ENCODE measurements at regions not wholly inside any gene's neighbourhood (a gene's known extent, or its start where the extent isn't known, plus 50 kb on each side); places are given as distances from the start of the nearest gene placed in this dataset.

DNA sequence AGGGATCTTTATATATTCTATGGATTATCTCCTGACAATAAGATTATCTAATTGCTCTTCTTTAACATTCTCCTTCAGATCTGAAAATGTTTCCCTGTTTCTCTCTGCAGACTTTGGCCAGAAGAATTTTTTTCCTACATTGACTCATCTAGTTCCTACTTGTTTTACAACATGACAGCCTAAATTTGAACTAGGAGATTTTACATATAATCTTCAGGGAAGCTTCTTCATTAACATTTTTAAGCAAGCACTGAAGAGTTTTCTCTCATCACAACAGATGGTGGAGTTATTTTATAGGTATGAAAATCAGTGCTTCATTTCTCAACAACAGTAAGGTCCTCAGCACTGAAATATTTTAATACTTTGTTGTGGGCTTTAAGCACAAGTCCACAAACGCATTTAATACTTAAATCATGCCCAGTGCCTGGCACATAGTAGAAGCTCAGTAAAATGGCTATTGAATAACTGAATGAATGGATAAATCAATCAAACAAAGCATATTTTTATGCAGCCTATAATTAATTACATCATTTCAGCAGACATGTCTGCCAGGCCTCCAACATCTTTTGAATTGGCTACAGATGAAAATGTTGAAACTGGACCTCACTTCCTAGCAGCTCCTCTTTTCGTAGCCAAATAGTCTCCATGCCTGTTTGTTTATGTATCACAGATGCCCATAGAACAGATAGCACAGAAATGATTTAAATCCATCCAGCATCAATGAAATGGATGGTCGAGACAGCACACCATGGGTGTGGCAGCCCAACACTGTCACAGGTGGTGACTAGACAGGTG is 117.3 kb upstream of the POU2AF2 start:
- Histone ChIP-seq H3K27ac (no peak overlapping the region), H3K36me3 (no peaks in the 10 kb centered on the region), H3K4me1 (no peaks in the 10 kb centered on the region), H3K27me3 (no peaks in the 10 kb centered on the region), H3K4me3 (no peak overlapping the region), H3K9me3 (no peaks in the 10 kb centered on the region)
- intact Hi-C loops (cut with DNase I; ENCODE audit: low total_unique reads) = no loop called here
- no peak for DNase-seq
- TF ChIP-seq POLR2A (IDR thresholded peaks at IDR 0.05) = no peak
- TF ChIP-seq, protein P1, sequence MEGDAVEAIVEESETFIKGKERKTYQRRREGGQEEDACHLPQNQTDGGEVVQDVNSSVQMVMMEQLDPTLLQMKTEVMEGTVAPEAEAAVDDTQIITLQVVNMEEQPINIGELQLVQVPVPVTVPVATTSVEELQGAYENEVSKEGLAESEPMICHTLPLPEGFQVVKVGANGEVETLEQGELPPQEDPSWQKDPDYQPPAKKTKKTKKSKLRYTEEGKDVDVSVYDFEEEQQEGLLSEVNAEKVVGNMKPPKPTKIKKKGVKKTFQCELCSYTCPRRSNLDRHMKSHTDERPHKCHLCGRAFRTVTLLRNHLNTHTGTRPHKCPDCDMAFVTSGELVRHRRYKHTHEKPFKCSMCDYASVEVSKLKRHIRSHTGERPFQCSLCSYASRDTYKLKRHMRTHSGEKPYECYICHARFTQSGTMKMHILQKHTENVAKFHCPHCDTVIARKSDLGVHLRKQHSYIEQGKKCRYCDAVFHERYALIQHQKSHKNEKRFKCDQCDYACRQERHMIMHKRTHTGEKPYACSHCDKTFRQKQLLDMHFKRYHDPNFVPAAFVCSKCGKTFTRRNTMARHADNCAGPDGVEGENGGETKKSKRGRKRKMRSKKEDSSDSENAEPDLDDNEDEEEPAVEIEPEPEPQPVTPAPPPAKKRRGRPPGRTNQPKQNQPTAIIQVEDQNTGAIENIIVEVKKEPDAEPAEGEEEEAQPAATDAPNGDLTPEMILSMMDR (IDR thresholded peaks at IDR 0.05) = no peak

DNA sequence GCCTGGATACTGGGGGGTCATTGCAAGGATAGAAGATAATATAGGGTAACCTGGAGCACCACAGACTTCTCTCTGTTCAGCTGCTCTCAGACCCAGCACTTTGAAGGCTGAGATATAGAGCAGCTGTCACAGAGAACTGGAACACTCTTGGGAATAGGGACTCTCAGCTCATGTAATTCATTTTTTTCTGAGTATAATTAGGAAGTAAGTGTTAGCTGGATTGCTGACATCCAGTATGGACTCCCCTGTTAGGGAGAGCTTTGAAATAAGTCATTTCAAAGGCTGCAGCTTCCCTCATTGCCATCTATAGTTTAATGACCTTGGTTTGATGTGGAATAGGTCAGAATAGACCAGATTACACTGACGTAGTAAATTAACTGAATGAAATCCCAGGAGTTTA is 120.8 kb upstream of the POU2AF2 start:
- no peaks in the 10 kb centered on the region for H3K27me3 ChIP-seq
- no peak overlapping the region for H3K27ac ChIP-seq
- H3K4me1 ChIP-seq = no peaks in the 10 kb centered on the region
- no peak for DNase-seq
- H3K36me3 ChIP-seq = no peaks in the 10 kb centered on the region
- no peak overlapping the region for H3K4me3 ChIP-seq
- H3K9me3 ChIP-seq = no peaks in the 10 kb centered on the region
- TF ChIP-seq, protein P1 (IDR thresholded peaks at IDR 0.05) = no peak
- no peak for TF ChIP-seq POLR2A (IDR thresholded peaks at IDR 0.05)
- intact Hi-C loops (cut with DNase I; ENCODE audit: low total_unique reads) = no loop called here

DNA sequence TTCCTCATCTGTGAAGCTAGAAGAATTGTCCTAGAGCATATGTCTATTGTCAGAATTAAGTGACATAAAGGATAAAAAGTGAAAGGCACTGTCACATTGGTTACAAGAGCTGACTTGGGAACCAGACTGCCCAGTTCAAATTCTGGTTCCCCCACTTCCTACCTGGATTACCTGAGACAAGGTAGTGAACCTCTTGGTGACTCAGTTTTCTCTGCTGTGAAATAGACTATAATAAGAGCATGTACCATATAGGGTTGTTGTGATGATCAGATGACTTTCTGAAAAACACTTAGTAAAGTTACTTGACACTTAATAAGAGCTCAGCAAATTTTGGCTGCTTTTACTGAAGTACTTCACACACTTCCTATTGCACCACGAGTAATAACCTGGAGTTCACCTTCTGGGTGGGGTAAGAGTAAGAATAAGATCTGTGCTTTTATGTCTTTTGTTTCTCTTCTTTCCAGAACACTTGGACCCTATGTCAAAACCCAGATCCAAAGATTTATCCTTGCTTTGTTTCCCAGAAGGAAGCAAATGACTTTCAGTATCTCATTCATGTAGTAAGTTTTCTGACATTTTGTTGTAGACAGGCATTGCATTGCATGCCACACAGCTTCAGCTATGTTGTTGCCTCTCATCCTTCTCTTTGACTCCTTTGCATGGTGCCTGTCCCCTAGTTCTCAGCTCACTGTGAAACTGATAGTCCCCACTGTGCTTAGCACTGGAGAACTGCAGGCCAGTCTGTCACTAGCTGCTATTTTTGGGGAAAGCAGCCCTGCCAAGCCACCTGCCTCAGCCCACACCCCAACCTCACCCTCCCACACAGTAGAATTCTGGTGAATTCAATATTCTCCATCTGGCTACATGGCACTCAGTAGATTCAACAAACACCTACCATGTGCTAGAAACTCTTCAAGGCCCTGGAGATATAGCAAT is 121.8 kb upstream of the POU2AF2 start:
- H3K27me3 ChIP-seq = no peaks in the 10 kb centered on the region
- intact Hi-C loops (cut with DNase I; ENCODE audit: low total_unique reads) = no loop called here

DNA sequence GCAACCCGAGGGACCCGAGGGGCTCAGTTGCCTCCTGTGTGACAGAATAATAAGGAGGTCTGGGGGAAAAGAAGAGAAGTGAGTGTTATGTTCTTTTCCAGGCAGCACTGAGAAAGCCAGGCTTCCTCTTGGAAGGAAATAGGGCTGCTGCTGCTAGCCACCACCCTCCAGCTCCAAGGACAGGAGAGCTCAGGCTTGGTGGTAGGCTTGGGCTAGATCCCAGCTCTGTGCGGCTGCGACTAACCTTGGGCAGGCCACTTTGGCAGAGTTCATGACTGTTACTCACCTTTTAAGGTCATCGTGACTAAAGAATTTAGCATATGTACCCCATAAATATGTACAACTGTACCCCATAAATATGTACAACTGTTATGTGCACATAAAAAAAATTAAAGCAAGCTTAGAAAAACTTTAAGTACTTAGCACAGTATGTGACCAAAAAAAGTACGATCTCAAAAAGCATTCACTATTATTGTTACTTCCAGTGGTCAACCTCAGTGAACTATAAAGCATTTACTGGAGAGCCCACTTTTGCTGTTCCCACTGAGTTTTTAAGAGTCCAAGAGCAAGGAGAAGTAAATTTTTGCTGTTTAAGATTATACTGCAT is 124.7 kb upstream of the POU2AF2 start:
- no peaks in the 10 kb centered on the region for H3K4me1 ChIP-seq
- no peaks in the 10 kb centered on the region for H3K36me3 ChIP-seq
- H3K27ac ChIP-seq = no peak overlapping the region
- DNase-seq = no peak
- intact Hi-C loops (cut with DNase I; ENCODE audit: low total_unique reads) = no loop called here
- no peak overlapping the region for H3K4me3 ChIP-seq
- no peak for TF ChIP-seq POLR2A (IDR thresholded peaks at IDR 0.05)
- TF ChIP-seq, protein P1 (IDR thresholded peaks at IDR 0.05) = no peak
- no peaks in the 10 kb centered on the region for H3K9me3 ChIP-seq
- no peaks in the 10 kb centered on the region for H3K27me3 ChIP-seq

More for the DNA sequence above, 121.8 kb upstream of the POU2AF2 start:
- TF ChIP-seq POLR2A (IDR thresholded peaks at IDR 0.05) = no peak
- TF ChIP-seq, protein P1 (IDR thresholded peaks at IDR 0.05) = no peak
- Histone ChIP-seq H3K4me1 (no peaks in the 10 kb centered on the region), H3K9me3 (no peaks in the 10 kb centered on the region), H3K36me3 (no peaks in the 10 kb centered on the region), H3K4me3 (no peak overlapping the region), H3K27ac (no peak overlapping the region)
- no peak for DNase-seq

Data from uterus (tissue), 3 donors.